ENCODE measurements at regions not wholly inside any gene's neighbourhood (a gene's known extent, or its start where the extent isn't known, plus 50 kb on each side); places are given as distances from the start of the nearest gene placed in this dataset.

GRCh38 chr14:22319526-22320361, 269.3 kb downstream of the DAD1 start:
- TF ChIP-seq CTCF (conservative IDR thresholded peaks at IDR 0.05) (peak; percentile 84), ZFX (IDR thresholded peaks at IDR 0.05) (no peak)
- no peak overlapping the region for H3K27ac ChIP-seq

- H3K27ac ChIP-seq, result no peak overlapping the region
- TF ChIP-seq ZFX (IDR thresholded peaks at IDR 0.05) (no peak), CTCF (conservative IDR thresholded peaks at IDR 0.05) (no peak)
These were observed 270.1 kb downstream of the DAD1 start for GRCh38 chr14:22318951-22319350.

GRCh38 chr14:22316473-22316872, 272.6 kb downstream of the DAD1 start:
- no peak overlapping the region for H3K27ac ChIP-seq
- TF ChIP-seq CTCF (conservative IDR thresholded peaks at IDR 0.05) (no peak), ZFX (IDR thresholded peaks at IDR 0.05) (no peak)

- H3K27ac ChIP-seq, result no peak overlapping the region
- no peak for TF ChIP-seq ZFX (IDR thresholded peaks at IDR 0.05)
- TF ChIP-seq CTCF (conservative IDR thresholded peaks at IDR 0.05), result no peak
These were observed 273.7 kb downstream of the DAD1 start for GRCh38 chr14:22315336-22315735.

- H3K27ac ChIP-seq, result no peak overlapping the region
These were observed 274.7 kb downstream of the DAD1 start for GRCh38 chr14:22314183-22314820.

GRCh38 chr14:22313172-22313801, 275.7 kb downstream of the DAD1 start:
- no peak overlapping the region for H3K27ac ChIP-seq
- TF ChIP-seq ZFX (IDR thresholded peaks at IDR 0.05), result no peak
- no peak for TF ChIP-seq CTCF (conservative IDR thresholded peaks at IDR 0.05)

More at GRCh38 chr14:22314183-22314820, 274.7 kb downstream of the DAD1 start:
- TF ChIP-seq CTCF (conservative IDR thresholded peaks at IDR 0.05) (peak; percentile 78), ZFX (IDR thresholded peaks at IDR 0.05) (no peak)

GRCh38 chr14:22311636-22312035, 277.4 kb downstream of the DAD1 start:
- no peak for TF ChIP-seq CTCF (conservative IDR thresholded peaks at IDR 0.05)
- no peak for TF ChIP-seq ZFX (IDR thresholded peaks at IDR 0.05)
- H3K27ac ChIP-seq, result no peak overlapping the region

All from C4-2B (cell line).